ENCODE measurements at regions not wholly inside any gene's neighbourhood (a gene's known extent, or its start where the extent isn't known, plus 50 kb on each side); places are given as distances from the start of the nearest gene placed in this dataset.
A peak's percentile ranks its signal among the peaks of the same experiment; 100 is the strongest.

- TF ChIP-seq CTCF (IDR thresholded peaks at IDR 0.05 in 2 of 3, conservative IDR thresholded peaks at IDR 0.05 in 1 of 3; ENCODE audit: borderline replicate concordance in 1 of 3, insufficient read depth in 1 of 3, low read depth in 2 of 3, low read length in 2 of 3), result no peak
- no peak for TF ChIP-seq ZBTB33 (IDR thresholded peaks at IDR 0.05; ENCODE audit: extremely low read depth, insufficient replicate concordance, low read length)
- no peak for TF ChIP-seq CEBPB (IDR thresholded peaks at IDR 0.05; ENCODE audit: low read depth)
- TF ChIP-seq RAD21 (IDR thresholded peaks at IDR 0.05; ENCODE audit: low read depth), result no peak
- TF ChIP-seq POLR2A (IDR thresholded peaks at IDR 0.05; ENCODE audit: borderline replicate concordance, extremely low read depth, insufficient read depth, insufficient read length), result no peak
- no peak for TF ChIP-seq EGR1 (IDR thresholded peaks at IDR 0.05; ENCODE audit: low read depth)
- TF ChIP-seq ZNF274 (IDR thresholded peaks at IDR 0.05; ENCODE audit: low read depth, low read length), result no peak
- no peak for TF ChIP-seq REST (IDR thresholded peaks at IDR 0.05; ENCODE audit: low read depth)
- TF ChIP-seq EZH2phosphoT487 (IDR thresholded peaks at IDR 0.05; ENCODE audit: borderline replicate concordance), result no peak
- TF ChIP-seq MAX (IDR thresholded peaks at IDR 0.05), result peak; percentile 21; the same call in 1 of the 2 replicates
- TF ChIP-seq SIN3A (IDR thresholded peaks at IDR 0.05; ENCODE audit: low read depth), result no peak
- TF ChIP-seq POLR2AphosphoS5 (IDR thresholded peaks at IDR 0.05; ENCODE audit: low read depth, low read length), result no peak
- no peak for TF ChIP-seq SP1 (IDR thresholded peaks at IDR 0.05; ENCODE audit: low read depth)
- TF ChIP-seq EZH2 (IDR thresholded peaks at IDR 0.05), result no peak
Measured at GRCh38 chr11:106395716-106396349, 318.4 kb downstream of the AASDHPPT start.
